Osteoblast (primary cell): ENCODE measurements at regions not wholly inside any gene's neighbourhood (a gene's known extent, or its start where the extent isn't known, plus 50 kb on each side); places are given as distances from the start of the nearest gene placed in this dataset.
"Not testable (repeated sequence)": the region's sequence is repeated elsewhere in the genome, so short reads cannot be mapped to it uniquely, and the experiment has no call there.

ENCODE experiments used
- DNase-seq: peaks from one replicate; pipeline ENCODE4 v3.0.0; 2011; ENCODE audit warnings: low spot score, mixed read lengths; ENCODE audit not compliant: insufficient read length; ENCODE audit errors: missing footprints
- H2AFZ ChIP-seq: 2 replicates; pipeline ENCODE4 v1.6.0; 2011; ENCODE audit warnings: mild to moderate bottlenecking, low read length
- H3K27ac ChIP-seq: 2 replicates; pipeline ENCODE4 v1.5.1; 2011; ENCODE audit warnings: mild to moderate bottlenecking, low read depth, low read length, moderate library complexity
- H3K27me3 ChIP-seq: 2 replicates; pipeline ENCODE4 v1.6.0; 2012; ENCODE audit warnings: mild to moderate bottlenecking, control low read depth, inconsistent platforms, low read length, moderate library complexity; ENCODE audit not compliant: insufficient read depth
- H3K36me3 ChIP-seq: 2 replicates; pipeline ENCODE4 v1.5.1; 2011; ENCODE audit warnings: mild to moderate bottlenecking, low read length, control low read depth, moderate library complexity; ENCODE audit not compliant: insufficient read depth
- H3K4me1 ChIP-seq: 2 replicates; pipeline ENCODE4 v1.5.1; 2011; ENCODE audit warnings: mild to moderate bottlenecking, low read length, control low read depth, moderate library complexity; ENCODE audit not compliant: insufficient read depth
- H3K4me2 ChIP-seq: 2 replicates; pipeline ENCODE4 v1.6.0; 2011; ENCODE audit warnings: mild to moderate bottlenecking, low read length; ENCODE audit not compliant: insufficient read depth
- H3K4me3 ChIP-seq: fragments of 200-600 bp; sonication (generic); 3 replicates; pipeline ENCODE4 v1.5.1; 2012; ENCODE audit warnings: mild to moderate bottlenecking, low read length, inconsistent platforms; ENCODE audit not compliant: insufficient read depth
- H3K79me2 ChIP-seq: 2 replicates; pipeline ENCODE4 v1.6.0; 2012; ENCODE audit warnings: mild to moderate bottlenecking, low read length, control low read depth, inconsistent platforms; ENCODE audit not compliant: insufficient read depth
- H3K9me3 ChIP-seq: 2 replicates; pipeline ENCODE4 v1.5.1; 2011; ENCODE audit warnings: low read depth, low read length, control low read depth
- H4K20me1 ChIP-seq: 2 replicates; pipeline ENCODE4 v1.6.0; 2012; ENCODE audit warnings: mild to moderate bottlenecking, low read length, control low read depth; ENCODE audit not compliant: insufficient read depth
- TF ChIP-seq, protein P1 (sequence below): IDR thresholded peaks from 2 replicates; pipeline ENCODE4 v1.5.1; 2011; ENCODE audit warnings: mild to moderate bottlenecking, low read depth, low read length, moderate library complexity; ENCODE audit errors: extremely low read depth

GRCh38 chr9:61668846-61669245 is 479.0 kb downstream of the SPATA31A7 start:
- H2AFZ ChIP-seq, result no peak overlapping the region
- H3K79me2 ChIP-seq, result no peaks in the 10 kb centered on the region
- no peaks in the 10 kb centered on the region for H3K36me3 ChIP-seq
- TF ChIP-seq, protein P1, sequence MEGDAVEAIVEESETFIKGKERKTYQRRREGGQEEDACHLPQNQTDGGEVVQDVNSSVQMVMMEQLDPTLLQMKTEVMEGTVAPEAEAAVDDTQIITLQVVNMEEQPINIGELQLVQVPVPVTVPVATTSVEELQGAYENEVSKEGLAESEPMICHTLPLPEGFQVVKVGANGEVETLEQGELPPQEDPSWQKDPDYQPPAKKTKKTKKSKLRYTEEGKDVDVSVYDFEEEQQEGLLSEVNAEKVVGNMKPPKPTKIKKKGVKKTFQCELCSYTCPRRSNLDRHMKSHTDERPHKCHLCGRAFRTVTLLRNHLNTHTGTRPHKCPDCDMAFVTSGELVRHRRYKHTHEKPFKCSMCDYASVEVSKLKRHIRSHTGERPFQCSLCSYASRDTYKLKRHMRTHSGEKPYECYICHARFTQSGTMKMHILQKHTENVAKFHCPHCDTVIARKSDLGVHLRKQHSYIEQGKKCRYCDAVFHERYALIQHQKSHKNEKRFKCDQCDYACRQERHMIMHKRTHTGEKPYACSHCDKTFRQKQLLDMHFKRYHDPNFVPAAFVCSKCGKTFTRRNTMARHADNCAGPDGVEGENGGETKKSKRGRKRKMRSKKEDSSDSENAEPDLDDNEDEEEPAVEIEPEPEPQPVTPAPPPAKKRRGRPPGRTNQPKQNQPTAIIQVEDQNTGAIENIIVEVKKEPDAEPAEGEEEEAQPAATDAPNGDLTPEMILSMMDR, result no peak
- H3K9me3 ChIP-seq, result no peaks in the 10 kb centered on the region
- H3K4me3 ChIP-seq, result no peak overlapping the region
- H3K4me2 ChIP-seq, result no peak overlapping the region
- no peak overlapping the region for H3K27ac ChIP-seq
- no peaks in the 10 kb centered on the region for H3K4me1 ChIP-seq
- H4K20me1 ChIP-seq, result no peaks in the 10 kb centered on the region
- DNase-seq, result no peak
- no peaks in the 10 kb centered on the region for H3K27me3 ChIP-seq

DNA sequence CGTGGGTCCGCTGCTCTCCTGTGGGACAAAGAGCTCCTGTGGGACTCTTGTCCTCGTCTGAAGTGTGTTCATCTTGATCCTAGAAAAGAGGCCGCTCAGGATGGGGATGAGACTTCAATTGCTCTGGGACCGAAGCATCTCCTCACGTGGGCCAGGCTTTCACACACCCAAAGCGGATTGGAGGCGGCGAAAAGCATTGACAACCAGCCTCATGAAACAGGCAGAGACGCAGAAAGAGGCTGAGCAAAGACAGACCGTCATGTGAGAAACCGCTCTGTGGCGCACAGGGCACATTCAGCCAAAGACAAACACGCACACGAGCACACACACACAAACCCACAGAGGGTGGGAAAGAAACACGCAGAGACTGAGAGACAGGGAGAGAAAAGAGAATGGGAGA is 479.5 kb downstream of the SPATA31A7 start:
- Histone ChIP-seq H3K4me3 (no peak overlapping the region), H4K20me1 (no peaks in the 10 kb centered on the region), H3K4me1 (no peaks in the 10 kb centered on the region), H3K36me3 (no peaks in the 10 kb centered on the region), H3K4me2 (no peak overlapping the region), H3K79me2 (no peaks in the 10 kb centered on the region), H3K27ac (no peak overlapping the region), H3K27me3 (no peaks in the 10 kb centered on the region), H3K9me3 (no peaks in the 10 kb centered on the region), H2AFZ (no peak overlapping the region)
- TF ChIP-seq, protein P1, result no peak
- DNase-seq, result no peak

DNA sequence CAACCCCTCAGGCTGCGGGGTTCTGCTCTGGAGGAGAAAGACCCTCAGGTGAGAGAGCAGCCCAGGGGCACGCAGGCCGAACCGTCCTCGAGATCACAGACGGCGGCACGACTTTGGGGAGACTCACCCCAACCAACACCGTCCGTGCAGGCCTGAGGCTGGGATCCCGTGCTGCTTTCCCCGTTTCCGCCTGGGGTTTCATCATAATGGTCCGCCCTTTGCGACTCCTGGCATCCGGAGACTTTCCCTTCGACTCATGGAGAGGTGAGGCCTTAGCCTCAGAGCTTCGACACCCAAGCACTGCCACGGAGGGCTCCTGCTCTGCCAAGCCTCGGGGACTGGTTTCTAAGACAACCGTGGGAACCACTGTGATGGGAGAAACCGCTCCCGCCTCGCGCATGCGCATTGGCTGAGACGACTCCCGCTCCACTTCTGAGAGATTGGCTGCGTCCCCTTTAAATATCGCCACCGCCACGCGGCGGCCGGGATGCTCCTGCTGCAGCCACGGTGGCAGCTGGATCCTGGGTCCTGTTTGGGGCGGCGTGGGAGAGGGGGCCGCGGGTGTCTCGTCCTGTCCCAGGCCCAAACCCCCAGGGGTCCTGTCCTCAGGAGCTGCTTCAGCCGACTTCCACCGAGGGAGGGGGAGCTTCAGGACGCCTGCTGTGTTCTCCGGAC is 480.1 kb downstream of the SPATA31A7 start:
- H4K20me1 ChIP-seq, H3K4me2 ChIP-seq, H3K4me1 ChIP-seq, H3K9me3 ChIP-seq, DNase-seq, H3K27ac ChIP-seq, H3K36me3 ChIP-seq, H3K79me2 ChIP-seq, H3K27me3 ChIP-seq, H2AFZ ChIP-seq, H3K4me3 ChIP-seq: not testable (repeated sequence)

DNA sequence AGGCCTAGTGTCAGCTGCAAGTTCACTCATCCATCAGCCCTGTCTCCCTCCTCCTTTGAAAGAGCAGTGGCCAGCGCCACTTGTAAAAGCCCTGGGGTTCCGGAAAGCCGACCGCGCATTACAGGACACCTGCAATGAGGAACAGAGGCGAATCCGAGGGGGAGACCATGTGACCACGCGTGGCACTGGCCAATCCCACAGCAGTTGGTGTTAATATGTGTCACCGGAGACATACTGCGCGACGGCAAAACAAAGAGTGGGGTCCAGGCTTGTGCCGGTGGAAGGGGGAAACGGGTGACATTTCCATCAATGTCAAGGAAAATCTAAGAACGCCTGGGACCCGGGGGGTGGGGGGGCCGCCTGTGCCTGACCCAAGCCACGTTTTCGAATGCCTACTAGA is 480.8 kb downstream of the SPATA31A7 start:
- H2AFZ ChIP-seq, result no peak overlapping the region
- no peaks in the 10 kb centered on the region for H3K27me3 ChIP-seq
- H3K9me3 ChIP-seq, result no peaks in the 10 kb centered on the region
- no peak for DNase-seq
- TF ChIP-seq, protein P1, result no peak
- no peaks in the 10 kb centered on the region for H3K79me2 ChIP-seq
- no peaks in the 10 kb centered on the region for H4K20me1 ChIP-seq
- H3K4me3 ChIP-seq, result no peak overlapping the region
- no peak overlapping the region for H3K27ac ChIP-seq
- no peaks in the 10 kb centered on the region for H3K4me1 ChIP-seq
- no peaks in the 10 kb centered on the region for H3K36me3 ChIP-seq
- no peak overlapping the region for H3K4me2 ChIP-seq
